ENCODE measurements at regions not wholly inside any gene's neighbourhood (a gene's known extent, or its start where the extent isn't known, plus 50 kb on each side); places are given as distances from the start of the nearest gene placed in this dataset.

- TF ChIP-seq ZNF20 (CRISPR knock-in tag; IDR thresholded peaks at IDR 0.05) = no peak
- TF ChIP-seq ZNF256 (CRISPR knock-in tag; conservative IDR thresholded peaks at IDR 0.05) = no peak
- no peak for TF ChIP-seq EZH2 (conservative IDR thresholded peaks at IDR 0.05; ENCODE audit: low read depth, low read length)
- TF ChIP-seq SCMH1 (CRISPR knock-in tag; IDR thresholded peaks at IDR 0.05; ENCODE audit: borderline replicate concordance) = no peak
- TF ChIP-seq ZHX2 (IDR thresholded peaks at IDR 0.05; ENCODE audit: low read depth) = no peak
- no peak for TF ChIP-seq ZHX2 (CRISPR knock-in tag; IDR thresholded peaks at IDR 0.05; ENCODE audit: borderline replicate concordance)
- no peak for TF ChIP-seq FOXC1 (CRISPR knock-in tag; IDR thresholded peaks at IDR 0.05; ENCODE audit: borderline replicate concordance)
- TF ChIP-seq CHD4 (IDR thresholded peaks at IDR 0.05; ENCODE audit: borderline replicate concordance, low read length) = no peak
- TF ChIP-seq ZNF772 (CRISPR knock-in tag; IDR thresholded peaks at IDR 0.05) = no peak
- no peak for TF ChIP-seq ZNF251 (CRISPR knock-in tag; IDR thresholded peaks at IDR 0.05)
- no peak for TF ChIP-seq TCF7L2 (IDR thresholded peaks at IDR 0.05; ENCODE audit: low read depth, low read length)
Measured at GRCh38 chr18:60067426-60068210, 167.8 kb downstream of the PMAIP1 start (continued).
